Spleen (tissue), 11 donors: ENCODE measurements at regions not wholly inside any gene's neighbourhood (a gene's known extent, or its start where the extent isn't known, plus 50 kb on each side); places are given as distances from the start of the nearest gene placed in this dataset.

Source experiments
- DNase-seq: peaks from one replicate; pipeline ENCODE4 v3.0.0-alpha.2; 2020
- H3K27ac ChIP-seq, 8 donors: fragments of 200-600 bp; sonication (generic) in 7 of 8; 1 replicate in 4 of 8; 2 replicates in 4 of 8; pipeline versions ENCODE4 v1.5.0 to v1.8.0; 2016 to 2021; ENCODE audit warnings: inconsistent platforms in 4 of 8, mild to moderate bottlenecking in 4 of 8, moderate library complexity in 1 of 8
- H3K27me3 ChIP-seq, 7 donors: fragments of 200-600 bp; sonication (generic) in 6 of 7; replicated peaks in 1 of 7; 1 replicate in 4 of 7; 2 replicates in 3 of 7; pipeline versions ENCODE4 v1.5.0 to v1.8.0; 2016 to 2021; ENCODE audit warnings: inconsistent platforms in 3 of 7, mild to moderate bottlenecking in 1 of 7
- H3K36me3 ChIP-seq, 6 donors: fragments of 200-600 bp; sonication (generic) in 5 of 6; 1 replicate in 4 of 6; 2 replicates in 2 of 6; pipeline versions ENCODE4 v1.5.0 to v1.8.0; 2016 to 2021; ENCODE audit warnings: inconsistent platforms in 2 of 6
- H3K4me1 ChIP-seq, 6 donors: fragments of 200-600 bp; sonication (generic) in 5 of 6; 1 replicate in 3 of 6; 2 replicates in 3 of 6; pipeline versions ENCODE4 v1.5.0 to v1.8.0; 2016 to 2021; ENCODE audit warnings: inconsistent platforms in 3 of 6
- H3K4me3 ChIP-seq, 8 donors: fragments of 200-600 bp; sonication (generic) in 7 of 8; 1 replicate in 4 of 8; 2 replicates in 4 of 8; pipeline versions ENCODE4 v1.5.0 to v1.8.0; 2016 to 2021; ENCODE audit warnings: inconsistent platforms in 4 of 8, mild to moderate bottlenecking in 4 of 8, moderate library complexity in 2 of 8
- H3K9me3 ChIP-seq, 8 donors: fragments of 200-600 bp; sonication (generic) in 7 of 8; 1 replicate in 4 of 8; 2 replicates in 4 of 8; pipeline versions ENCODE4 v1.5.0 to v1.8.0; 2016 to 2021; ENCODE audit warnings: inconsistent platforms in 4 of 8
- CTCF ChIP-seq, 11 experiments: fragments of 200-600 bp in 7 of 11; fragments of 450-650 bp in 4 of 11; sonication (generic) in 4 of 11; IDR thresholded peaks in 8 of 11; conservative IDR thresholded peaks in 3 of 11; 1 replicate in 7 of 11; 2 replicates in 4 of 11; pipeline versions ENCODE4 v1.4.0 to v1.8.0; 2016 to 2021; ENCODE audit warnings: antibody characterized with exemption in 11 of 11, inconsistent platforms in 4 of 11, mild to moderate bottlenecking in 1 of 11
- POLR2A ChIP-seq, 3 donors: fragments of 450-650 bp; IDR thresholded peaks; one replicate each; pipeline ENCODE4 v1.5.1; 2017; ENCODE audit warnings: antibody characterized with exemption in 3 of 3, mild to moderate bottlenecking in 1 of 3
- POLR2AphosphoS5 ChIP-seq, 3 donors: sonication (generic); formaldehyde crosslinking; IDR thresholded peaks; one replicate each; pipeline ENCODE4 v1.5.1; 2017; ENCODE audit warnings: antibody characterized with exemption in 3 of 3
- WGBS, 5 donors: extraction: QIAGEN DNeasy Blood & Tissue Kit in 3 of 5; methylation state at CpG; one replicate each; pipeline versions ENCODE4 v1.1.5 to v1.1.7; 2013 to 2018; 5-methylcytosine and 5-hydroxymethylcytosine counted together
- intact Hi-C: fragments of 100-400 bp; cut with DNase I; formaldehyde crosslinking; loops from one replicate; pipeline ENCODE4 v1.15.0; 2023; ENCODE audit warnings: low total_unique reads
- donor health status: healthy with polysubstance abuse.
- donor health status: DM: no; HTN: no; CAD: no; lungs with moderate emphysema.
- donor health status: DM: no; HTN: no; CAD: no.
- donor health status: Bipolar disorder and iron deficiency.
- donor health status: healthy.
- donor health status: DM: no; HTN: no; CAD: no.
- donor health status: DM: yes; HTN: yes; CAD: no.

DNA sequence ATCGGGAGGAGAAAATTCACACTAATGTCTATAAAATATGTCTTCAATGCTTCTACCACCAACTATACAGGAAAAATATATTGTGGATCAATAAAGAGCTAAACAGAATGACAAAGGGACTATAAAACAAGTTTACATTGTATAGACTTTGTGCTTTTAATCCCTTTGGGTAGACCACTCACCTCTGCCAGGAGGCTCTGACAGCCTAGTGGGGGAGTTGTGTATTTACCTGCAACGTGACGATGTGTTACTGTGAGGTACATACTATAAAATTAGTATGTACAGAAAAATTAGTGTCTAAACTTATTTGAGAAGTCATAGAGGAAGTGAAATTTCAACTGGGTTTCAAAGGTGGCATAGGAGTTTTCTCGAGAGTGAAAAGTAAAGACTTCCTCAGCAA, 243.3 kb upstream of the REG3G start:
- peaks cover 0 to 20% (median 2%) of the 10 kb centered on the region in 8 donors for H3K9me3 ChIP-seq
- H3K27me3 ChIP-seq = no peaks in the 10 kb centered on the region
- no peak overlapping the region for H3K4me3 ChIP-seq
- H3K27ac ChIP-seq = no peak overlapping the region
- intact Hi-C loops = no loop called here
- TF ChIP-seq POLR2A (IDR thresholded peaks at IDR 0.05) = no peak
- no peak for TF ChIP-seq CTCF (IDR thresholded peaks at IDR 0.05 in 8 of 11, conservative IDR thresholded peaks at IDR 0.05 in 3 of 11)
- DNase-seq = no peak
- 83 to 93% (median 87%) methylated on average over 4 of the region's 4 CpGs for WGBS, 5 donors
- H3K4me1 ChIP-seq = no peaks in the 10 kb centered on the region
- no peaks in the 10 kb centered on the region for H3K36me3 ChIP-seq

DNA sequence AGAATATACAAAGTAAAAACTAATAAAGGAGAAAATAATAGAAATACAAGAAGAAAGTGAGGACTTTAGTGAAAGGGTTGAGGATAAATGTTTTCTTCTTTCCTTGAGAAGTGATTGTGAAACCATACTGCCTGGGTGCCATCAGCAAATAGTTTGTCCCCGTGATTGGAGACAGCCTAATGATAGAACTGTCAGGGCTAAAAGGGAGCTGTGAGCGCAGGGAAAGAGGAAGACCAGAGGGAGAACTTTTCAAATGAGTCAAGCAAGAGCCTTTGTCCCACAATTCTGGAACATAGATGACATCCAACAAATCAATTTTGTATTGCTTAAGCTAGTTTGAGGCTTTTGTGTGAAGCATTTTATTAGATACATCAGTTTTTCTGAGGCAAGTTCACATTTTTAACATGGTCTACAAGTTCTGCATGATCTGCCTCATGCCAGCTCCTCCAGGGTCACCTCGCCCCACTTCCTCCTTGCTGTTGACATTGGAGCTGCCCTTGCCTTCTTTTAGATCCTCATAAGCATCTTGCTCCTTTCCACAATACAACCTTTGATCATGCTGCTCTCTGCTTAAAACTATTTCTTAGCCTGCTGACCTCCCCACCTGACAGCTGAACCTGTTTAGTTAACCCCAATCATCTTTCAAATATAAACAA, 213.4 kb upstream of the REG3G start:
- H3K27me3 ChIP-seq = no peaks in the 10 kb centered on the region
- no peaks in the 10 kb centered on the region for H3K4me1 ChIP-seq
- TF ChIP-seq POLR2A (IDR thresholded peaks at IDR 0.05) = no peak
- no peak for TF ChIP-seq POLR2AphosphoS5 (IDR thresholded peaks at IDR 0.05)
- no peak for TF ChIP-seq CTCF (IDR thresholded peaks at IDR 0.05 in 8 of 11, conservative IDR thresholded peaks at IDR 0.05 in 3 of 11)
- peaks cover 0 to 3% (median 0%) of the 10 kb centered on the region in 8 donors for H3K9me3 ChIP-seq
- WGBS, 5 donors = 56 to 82% (median 62%) methylated on average over 3 of the region's 3 CpGs
- intact Hi-C loops = no loop called here
- H3K4me3 ChIP-seq = no peak overlapping the region
- DNase-seq = no peak
- H3K27ac ChIP-seq = no peak overlapping the region
- H3K36me3 ChIP-seq = no peaks in the 10 kb centered on the region

DNA sequence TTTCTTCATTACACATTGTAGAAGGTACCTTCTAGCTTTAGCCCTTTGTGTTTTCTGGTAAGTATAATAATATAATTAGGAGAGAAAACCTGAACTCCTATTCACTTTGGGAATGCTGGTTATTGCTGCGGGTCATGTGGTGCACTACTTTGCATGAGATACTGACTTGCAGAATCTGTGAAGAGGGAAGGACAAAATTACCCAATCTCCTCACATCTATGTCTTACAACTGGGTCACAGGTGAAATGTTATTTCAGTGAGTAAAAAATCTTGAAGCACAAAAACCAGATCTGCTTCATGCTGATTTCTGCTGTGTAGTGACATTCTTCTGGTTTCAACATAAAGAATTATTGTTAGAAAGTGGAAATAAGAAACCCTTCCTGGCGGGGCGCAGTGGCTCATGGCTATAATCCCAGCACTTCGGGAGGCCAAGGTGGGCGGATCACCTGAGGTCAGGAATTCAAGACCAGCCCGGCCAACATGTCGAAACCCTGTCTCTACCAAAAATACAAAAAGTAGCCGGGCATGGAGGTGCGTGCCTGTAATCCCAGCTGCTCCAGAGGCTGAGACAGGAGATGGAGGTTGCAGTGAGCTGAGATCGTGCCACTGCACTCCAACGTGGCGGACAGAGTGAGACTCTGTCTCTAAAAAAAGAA, 211.0 kb upstream of the REG3G start:
- Histone ChIP-seq H3K27me3 (no peaks in the 10 kb centered on the region), H3K9me3 (peaks cover 0 to 3% (median 0%) of the 10 kb centered on the region in 8 donors), H3K4me3 (no peak overlapping the region), H3K4me1 (no peaks in the 10 kb centered on the region), H3K36me3 (no peaks in the 10 kb centered on the region), H3K27ac (no peak overlapping the region)
- WGBS, 5 donors = 84 to 89% (median 86%) methylated on average over 12 of the region's 12 CpGs
- DNase-seq = no peak
- no peak for TF ChIP-seq POLR2AphosphoS5 (IDR thresholded peaks at IDR 0.05)
- TF ChIP-seq CTCF (IDR thresholded peaks at IDR 0.05 in 8 of 11, conservative IDR thresholded peaks at IDR 0.05 in 3 of 11) = no peak
- TF ChIP-seq POLR2A (IDR thresholded peaks at IDR 0.05) = no peak
- intact Hi-C loops = no loop called here

DNA sequence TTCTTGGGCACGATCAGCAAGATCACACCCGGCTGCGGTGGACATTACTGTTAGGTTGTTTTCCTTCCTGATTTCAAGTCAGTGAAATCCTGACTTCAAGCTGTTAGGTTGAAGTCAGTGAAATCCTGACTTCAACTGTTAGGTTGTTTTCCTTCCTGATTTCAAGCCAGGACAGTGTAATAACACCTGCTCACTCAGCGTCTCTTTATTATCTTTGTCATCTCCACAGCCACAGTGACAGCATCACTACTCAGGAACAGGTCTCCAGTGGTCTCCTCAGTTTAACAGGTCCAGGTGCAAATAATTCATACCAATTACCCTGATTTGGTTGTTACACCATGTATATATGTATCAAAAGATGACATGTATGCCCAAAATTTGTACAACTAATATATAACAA, 208.1 kb upstream of the REG3G start:
- no peak overlapping the region for H3K27ac ChIP-seq
- peaks cover 0 to 3% (median 0%) of the 10 kb centered on the region in 8 donors for H3K9me3 ChIP-seq
- no peak for DNase-seq
- intact Hi-C loops = no loop called here
- no peaks in the 10 kb centered on the region for H3K4me1 ChIP-seq
- H3K27me3 ChIP-seq = no peaks in the 10 kb centered on the region
- H3K36me3 ChIP-seq = no peaks in the 10 kb centered on the region
- TF ChIP-seq POLR2AphosphoS5 (IDR thresholded peaks at IDR 0.05) (no peak), CTCF (IDR thresholded peaks at IDR 0.05 in 8 of 11, conservative IDR thresholded peaks at IDR 0.05 in 3 of 11) (no peak), POLR2A (IDR thresholded peaks at IDR 0.05) (no peak)
- no peak overlapping the region for H3K4me3 ChIP-seq
- 45 to 74% (median 65%) methylated on average over 4 of the region's 4 CpGs for WGBS, 5 donors
